ENCODE measurements at regions not wholly inside any gene's neighbourhood (a gene's known extent, or its start where the extent isn't known, plus 50 kb on each side); places are given as distances from the start of the nearest gene placed in this dataset.

GRCh38 chr11:122319691-122320620, 203.9 kb upstream of the BLID start:
- peak overlapping the region; percentile 21 for H3K4me3 ChIP-seq
- no peak for DNase-seq (ENCODE audit: low spot score)
- TF ChIP-seq CTCF (IDR thresholded peaks at IDR 0.05) = no peak
- peak overlapping the region in 1 of 2 donors; percentile 31 for H3K27ac ChIP-seq

DNA sequence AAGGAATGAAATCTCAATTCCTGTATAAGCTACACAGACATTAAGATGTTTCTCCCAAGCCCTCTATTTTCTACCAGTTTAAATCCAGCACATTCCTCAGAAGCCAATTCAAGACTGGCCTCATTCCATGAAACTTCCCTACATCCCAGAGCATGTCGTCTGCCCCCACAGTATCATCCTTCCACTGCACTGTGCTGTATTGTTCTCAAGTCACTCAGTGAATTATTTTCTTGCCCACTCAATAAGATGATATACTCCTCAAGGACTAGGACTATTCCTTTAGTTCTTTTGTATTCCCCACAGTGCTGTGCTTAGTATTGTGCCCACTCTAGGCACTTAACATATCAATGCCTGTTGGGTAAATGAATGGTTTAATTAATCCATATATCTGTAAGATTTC, 203.1 kb upstream of the BLID start:
- peak overlapping the region in 1 of 2 donors; percentile 33 for H3K27ac ChIP-seq
- DNase-seq (ENCODE audit: low spot score) = no peak
- TF ChIP-seq CTCF (IDR thresholded peaks at IDR 0.05) = no peak

GRCh38 chr11:122317305-122317704, 201.3 kb upstream of the BLID start:
- no peak for TF ChIP-seq CTCF (IDR thresholded peaks at IDR 0.05)
- Histone ChIP-seq H3K4me3 (no peak overlapping the region), H3K27ac (no peak overlapping the region)
- no peak for DNase-seq (ENCODE audit: low spot score)

More for the DNA sequence above, 203.1 kb upstream of the BLID start:
- H3K4me3 ChIP-seq = no peak overlapping the region

- DNase-seq (ENCODE audit: low spot score) = no peak
- no peak for TF ChIP-seq CTCF (IDR thresholded peaks at IDR 0.05)
- Histone ChIP-seq H3K27ac (no peak overlapping the region), H3K4me3 (no peak overlapping the region)
Observed at GRCh38 chr11:122313581-122313980, 197.6 kb upstream of the BLID start.

- Histone ChIP-seq H3K4me3 (no peak overlapping the region), H3K27ac (peak overlapping the region in 1 of 2 donors; percentile 9)
- no peak for TF ChIP-seq CTCF (IDR thresholded peaks at IDR 0.05)
- no peak for DNase-seq (ENCODE audit: low spot score)
Observed at GRCh38 chr11:122311216-122311755, 195.3 kb upstream of the BLID start.

DNA sequence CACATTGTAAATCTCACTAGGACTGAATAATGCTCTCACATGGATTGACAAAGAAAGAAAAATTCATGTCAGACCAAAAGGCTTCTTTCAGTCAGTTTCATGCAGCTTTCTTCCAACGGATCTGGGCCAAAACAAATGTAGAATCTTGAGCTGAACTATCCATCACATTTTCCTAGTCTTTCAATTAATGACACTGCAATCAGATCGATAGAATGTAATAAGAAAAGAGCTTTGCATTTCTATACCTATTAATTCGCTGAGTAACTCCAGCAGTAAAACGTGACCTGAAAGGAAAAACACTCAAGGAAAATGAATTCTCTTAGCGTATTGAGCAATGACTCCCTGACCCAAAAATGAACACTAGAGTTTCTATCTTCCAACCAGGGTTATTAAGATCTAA, 194.8 kb upstream of the BLID start:
- DNase-seq (ENCODE audit: low spot score) = no peak
- Histone ChIP-seq H3K27ac (no peak overlapping the region), H3K4me3 (no peak overlapping the region)
- TF ChIP-seq CTCF (IDR thresholded peaks at IDR 0.05) = no peak
